MM.1S (cell line): ENCODE measurements at regions not wholly inside any gene's neighbourhood (a gene's known extent, or its start where the extent isn't known, plus 50 kb on each side); places are given as distances from the start of the nearest gene placed in this dataset.

ENCODE experiments used
- DNase-seq: peaks from one replicate; pipeline ENCODE4 v3.0.0-alpha.2; 2015
- H2AFZ ChIP-seq: fragments of 300-600 bp; sonication (generic); 2 replicates; pipeline ENCODE4 v1.6.0; 2016; ENCODE audit warnings: antibody characterized with exemption, low read length
- H3F3A ChIP-seq: fragments of 300-600 bp; sonication (generic); 2 replicates; pipeline ENCODE4 v1.6.1; 2016; ENCODE audit warnings: mild to moderate bottlenecking, antibody characterized with exemption, low read length, moderate library complexity, mixed read lengths; ENCODE audit not compliant: insufficient read depth
- H3K27ac ChIP-seq: fragments of 300-600 bp; sonication (generic); 2 replicates; pipeline ENCODE4 v1.5.1; 2016; ENCODE audit warnings: mild to moderate bottlenecking, low read length
- H3K27me3 ChIP-seq: fragments of 300-600 bp; sonication (generic); replicated peaks from 2 replicates; pipeline ENCODE4 v1.6.0; 2016; ENCODE audit warnings: low read length; ENCODE audit not compliant: insufficient read depth
- H3K36me3 ChIP-seq: fragments of 300-600 bp; sonication (generic); replicated peaks from 2 replicates; pipeline ENCODE4 v1.6.1; 2016; ENCODE audit warnings: mild to moderate bottlenecking, low read length, mixed read lengths; ENCODE audit not compliant: insufficient read depth
- H3K4me1 ChIP-seq: fragments of 300-600 bp; sonication (generic); 2 replicates; pipeline ENCODE4 v1.6.1; 2016; ENCODE audit warnings: low read length, mixed read lengths
- H3K4me2 ChIP-seq: fragments of 300-600 bp; sonication (generic); 2 replicates; pipeline ENCODE4 v1.6.0; 2016; ENCODE audit warnings: low read depth, low read length
- H3K4me3 ChIP-seq: fragments of 300-600 bp; sonication (generic); 2 replicates; pipeline ENCODE4 v1.5.1; 2016; ENCODE audit warnings: low read length, mixed read lengths
- H3K79me2 ChIP-seq: fragments of 300-600 bp; sonication (generic); 2 replicates; pipeline ENCODE4 v1.6.1; 2016; ENCODE audit warnings: mixed run types, low read length, mixed read lengths
- H3K9ac ChIP-seq: fragments of 300-600 bp; sonication (generic); 2 replicates; pipeline ENCODE4 v1.6.1; 2016; ENCODE audit warnings: low read length, mixed read lengths
- H3K9me2 ChIP-seq: fragments of 300-600 bp; sonication (generic); replicated peaks from 2 replicates; pipeline ENCODE4 v1.6.1; 2016; ENCODE audit warnings: mild to moderate bottlenecking, low read length, mixed read lengths; ENCODE audit not compliant: insufficient read depth
- H3K9me3 ChIP-seq: fragments of 300-600 bp; sonication (generic); replicated peaks from 2 replicates; pipeline ENCODE4 v1.6.1; 2016; ENCODE audit warnings: mild to moderate bottlenecking, low read length, mixed read lengths; ENCODE audit not compliant: insufficient read depth
- H4K20me1 ChIP-seq: fragments of 300-600 bp; sonication (generic); 2 replicates; pipeline ENCODE4 v1.6.1; 2016; ENCODE audit warnings: mild to moderate bottlenecking, low read length, moderate library complexity, mixed read lengths; ENCODE audit not compliant: insufficient read depth
- EZH2 ChIP-seq: fragments of 300-600 bp; sonication (generic); optimal IDR thresholded peaks from 2 replicates; pipeline ENCODE3; 2017; ENCODE audit warnings: low read depth, mild to moderate bottlenecking, antibody characterized with exemption, low read length, mixed read lengths
- EZH2phosphoT487 ChIP-seq: fragments of 300-600 bp; sonication (generic); IDR thresholded peaks from 2 replicates; pipeline ENCODE4 v1.6.1; 2018; ENCODE audit warnings: antibody characterized with exemption, low read length
- TF ChIP-seq, protein P1 (sequence below): fragments of 300-600 bp; sonication (generic); IDR thresholded peaks from 2 replicates; pipeline ENCODE4 v1.5.1; 2016; ENCODE audit warnings: antibody characterized with exemption, low read length, mixed read lengths

DNA sequence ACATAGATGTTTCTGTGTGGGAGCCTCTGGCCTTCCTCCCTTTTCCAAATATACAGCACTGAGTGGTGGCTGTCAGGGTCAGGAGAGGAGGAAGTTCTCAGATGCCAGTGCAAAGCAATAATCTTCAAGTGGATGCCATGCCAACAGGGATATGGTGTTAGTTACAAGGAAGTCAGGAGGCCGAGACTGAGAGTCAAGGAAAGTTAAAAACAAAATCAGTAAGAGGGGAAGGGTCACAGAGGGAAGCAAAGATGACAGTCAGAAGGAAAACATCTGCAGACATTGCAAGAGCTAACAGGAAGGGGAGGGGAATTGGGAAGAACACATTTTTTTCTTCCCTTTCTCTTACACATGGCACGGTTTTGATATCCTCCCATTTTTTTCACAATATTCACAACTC, 691.4 kb downstream of the ADGRL2 start:
- no peak overlapping the region for H2AFZ ChIP-seq
- no peak overlapping the region for H3K9ac ChIP-seq
- no peaks in the 10 kb centered on the region for H4K20me1 ChIP-seq
- no peaks in the 10 kb centered on the region for H3K79me2 ChIP-seq
- H3K4me2 ChIP-seq: no peak overlapping the region
- H3K4me1 ChIP-seq: no peaks in the 10 kb centered on the region
- H3K9me2 ChIP-seq: no peaks in the 10 kb centered on the region
- no peak overlapping the region for H3K4me3 ChIP-seq
- no peaks in the 10 kb centered on the region for H3K36me3 ChIP-seq
- no peak overlapping the region for H3K27ac ChIP-seq
- no peaks in the 10 kb centered on the region for H3K9me3 ChIP-seq
- no peaks in the 10 kb centered on the region for H3K27me3 ChIP-seq
- DNase-seq: no peak
- TF ChIP-seq EZH2: no peak
- no peak for TF ChIP-seq EZH2phosphoT487
- TF ChIP-seq, protein P1, sequence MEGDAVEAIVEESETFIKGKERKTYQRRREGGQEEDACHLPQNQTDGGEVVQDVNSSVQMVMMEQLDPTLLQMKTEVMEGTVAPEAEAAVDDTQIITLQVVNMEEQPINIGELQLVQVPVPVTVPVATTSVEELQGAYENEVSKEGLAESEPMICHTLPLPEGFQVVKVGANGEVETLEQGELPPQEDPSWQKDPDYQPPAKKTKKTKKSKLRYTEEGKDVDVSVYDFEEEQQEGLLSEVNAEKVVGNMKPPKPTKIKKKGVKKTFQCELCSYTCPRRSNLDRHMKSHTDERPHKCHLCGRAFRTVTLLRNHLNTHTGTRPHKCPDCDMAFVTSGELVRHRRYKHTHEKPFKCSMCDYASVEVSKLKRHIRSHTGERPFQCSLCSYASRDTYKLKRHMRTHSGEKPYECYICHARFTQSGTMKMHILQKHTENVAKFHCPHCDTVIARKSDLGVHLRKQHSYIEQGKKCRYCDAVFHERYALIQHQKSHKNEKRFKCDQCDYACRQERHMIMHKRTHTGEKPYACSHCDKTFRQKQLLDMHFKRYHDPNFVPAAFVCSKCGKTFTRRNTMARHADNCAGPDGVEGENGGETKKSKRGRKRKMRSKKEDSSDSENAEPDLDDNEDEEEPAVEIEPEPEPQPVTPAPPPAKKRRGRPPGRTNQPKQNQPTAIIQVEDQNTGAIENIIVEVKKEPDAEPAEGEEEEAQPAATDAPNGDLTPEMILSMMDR: no peak
- no peaks in the 10 kb centered on the region for H3F3A ChIP-seq

DNA sequence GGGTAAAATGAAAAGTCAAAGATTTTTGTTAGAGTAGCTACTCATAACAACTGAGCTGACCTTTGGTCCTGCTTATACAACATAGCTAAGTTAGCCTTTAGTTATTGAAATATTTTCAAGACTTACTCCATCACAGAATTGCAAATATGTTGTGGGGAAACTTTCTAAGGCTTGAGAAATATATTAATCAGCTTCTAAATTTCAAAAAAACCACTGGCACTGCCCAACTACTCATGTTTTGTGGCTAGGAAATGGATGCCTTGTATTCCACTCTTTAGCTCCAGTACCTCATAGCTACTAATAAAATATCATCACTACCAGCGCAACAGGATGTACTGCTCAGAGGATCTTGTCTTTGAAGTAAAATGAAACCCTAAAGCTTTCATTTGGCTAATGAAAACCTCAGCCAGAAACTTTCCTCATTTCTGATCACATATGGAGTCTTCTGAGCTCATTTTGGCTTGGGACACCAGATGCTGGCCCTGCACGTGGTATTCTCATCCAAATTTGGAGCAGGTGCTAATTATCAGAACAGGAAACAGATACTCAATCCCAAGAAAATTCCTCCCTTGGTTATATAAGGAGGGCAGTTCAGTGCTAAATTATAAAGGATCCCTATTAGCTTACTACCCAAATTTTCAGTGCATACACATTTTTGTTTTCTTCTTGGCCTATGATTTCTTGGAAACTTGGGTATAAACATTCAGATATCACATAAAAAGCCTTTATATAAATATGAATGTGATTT, 690.7 kb downstream of the ADGRL2 start:
- Histone ChIP-seq H4K20me1 (no peaks in the 10 kb centered on the region), H3K4me2 (no peak overlapping the region), H3K4me1 (no peaks in the 10 kb centered on the region), H3K9me3 (no peaks in the 10 kb centered on the region), H3F3A (no peaks in the 10 kb centered on the region), H3K27ac (no peak overlapping the region), H3K27me3 (no peaks in the 10 kb centered on the region), H3K79me2 (no peaks in the 10 kb centered on the region), H2AFZ (no peak overlapping the region), H3K36me3 (no peaks in the 10 kb centered on the region), H3K9ac (no peak overlapping the region), H3K4me3 (no peak overlapping the region), H3K9me2 (no peaks in the 10 kb centered on the region)
- no peak for TF ChIP-seq EZH2phosphoT487
- no peak for TF ChIP-seq EZH2
- TF ChIP-seq, protein P1: no peak
- no peak for DNase-seq

DNA sequence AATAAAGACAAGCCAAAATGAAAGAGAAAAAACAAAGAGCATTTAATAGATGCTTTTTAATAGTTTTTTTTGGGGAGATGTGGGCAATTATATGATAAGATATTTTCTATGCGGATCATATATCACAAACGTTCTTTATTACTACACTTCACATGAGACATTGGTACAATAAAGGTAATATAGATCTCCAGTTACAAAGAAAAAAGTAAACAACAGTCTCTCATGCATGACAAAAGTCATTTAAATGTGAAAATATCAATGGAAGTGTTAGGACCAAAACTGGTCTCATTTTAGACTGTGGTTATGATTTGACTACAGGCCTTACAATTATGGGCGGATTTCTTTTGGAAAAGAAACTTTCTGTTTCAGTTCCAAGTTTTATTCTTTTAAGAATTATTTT, 687.0 kb downstream of the ADGRL2 start:
- Histone ChIP-seq H3K4me3 (no peak overlapping the region), H3K9me3 (no peaks in the 10 kb centered on the region), H3K27me3 (no peaks in the 10 kb centered on the region), H3F3A (no peaks in the 10 kb centered on the region), H4K20me1 (no peaks in the 10 kb centered on the region), H3K27ac (no peak overlapping the region), H3K4me1 (no peaks in the 10 kb centered on the region), H2AFZ (no peak overlapping the region), H3K36me3 (no peaks in the 10 kb centered on the region), H3K9me2 (no peaks in the 10 kb centered on the region), H3K79me2 (no peaks in the 10 kb centered on the region), H3K4me2 (no peak overlapping the region), H3K9ac (no peak overlapping the region)
- TF ChIP-seq EZH2phosphoT487: no peak
- TF ChIP-seq, protein P1: no peak
- TF ChIP-seq EZH2: no peak
- no peak for DNase-seq
